Osteoblast (primary cell): ENCODE measurements at regions not wholly inside any gene's neighbourhood (a gene's known extent, or its start where the extent isn't known, plus 50 kb on each side); places are given as distances from the start of the nearest gene placed in this dataset.
"Not testable (repeated sequence)": the region's sequence is repeated elsewhere in the genome, so short reads cannot be mapped to it uniquely, and the experiment has no call there.

Source experiments
- DNase-seq: peaks from one replicate; pipeline ENCODE4 v3.0.0; 2011; ENCODE audit warnings: low spot score, mixed read lengths; ENCODE audit not compliant: insufficient read length; ENCODE audit errors: missing footprints
- H2AFZ ChIP-seq: 2 replicates; pipeline ENCODE4 v1.6.0; 2011; ENCODE audit warnings: mild to moderate bottlenecking, low read length
- H3K27ac ChIP-seq: 2 replicates; pipeline ENCODE4 v1.5.1; 2011; ENCODE audit warnings: mild to moderate bottlenecking, low read depth, low read length, moderate library complexity
- H3K27me3 ChIP-seq: 2 replicates; pipeline ENCODE4 v1.6.0; 2012; ENCODE audit warnings: mild to moderate bottlenecking, control low read depth, inconsistent platforms, low read length, moderate library complexity; ENCODE audit not compliant: insufficient read depth
- H3K36me3 ChIP-seq: 2 replicates; pipeline ENCODE4 v1.5.1; 2011; ENCODE audit warnings: mild to moderate bottlenecking, low read length, control low read depth, moderate library complexity; ENCODE audit not compliant: insufficient read depth
- H3K4me1 ChIP-seq: 2 replicates; pipeline ENCODE4 v1.5.1; 2011; ENCODE audit warnings: mild to moderate bottlenecking, low read length, control low read depth, moderate library complexity; ENCODE audit not compliant: insufficient read depth
- H3K4me2 ChIP-seq: 2 replicates; pipeline ENCODE4 v1.6.0; 2011; ENCODE audit warnings: mild to moderate bottlenecking, low read length; ENCODE audit not compliant: insufficient read depth
- H3K4me3 ChIP-seq: fragments of 200-600 bp; sonication (generic); 3 replicates; pipeline ENCODE4 v1.5.1; 2012; ENCODE audit warnings: mild to moderate bottlenecking, low read length, inconsistent platforms; ENCODE audit not compliant: insufficient read depth
- H3K79me2 ChIP-seq: 2 replicates; pipeline ENCODE4 v1.6.0; 2012; ENCODE audit warnings: mild to moderate bottlenecking, low read length, control low read depth, inconsistent platforms; ENCODE audit not compliant: insufficient read depth
- H3K9me3 ChIP-seq: 2 replicates; pipeline ENCODE4 v1.5.1; 2011; ENCODE audit warnings: low read depth, low read length, control low read depth
- H4K20me1 ChIP-seq: 2 replicates; pipeline ENCODE4 v1.6.0; 2012; ENCODE audit warnings: mild to moderate bottlenecking, low read length, control low read depth; ENCODE audit not compliant: insufficient read depth
- CTCF ChIP-seq: IDR thresholded peaks from 2 replicates; pipeline ENCODE4 v1.5.1; 2011; ENCODE audit warnings: mild to moderate bottlenecking, low read depth, low read length, moderate library complexity; ENCODE audit errors: extremely low read depth

GRCh38 chr1:47536646-47537118 is 98.8 kb downstream of the FOXD2 start:
- no peak for TF ChIP-seq CTCF
- Histone ChIP-seq H3K27me3 (peaks cover 4% of the 10 kb centered on the region), H3K27ac (no peak overlapping the region), H3K4me1 (peaks cover 11% of the 10 kb centered on the region), H3K4me3 (no peak overlapping the region), H3K9me3 (no peaks in the 10 kb centered on the region), H2AFZ (no peak overlapping the region), H3K79me2 (no peaks in the 10 kb centered on the region), H4K20me1 (no peaks in the 10 kb centered on the region), H3K4me2 (no peak overlapping the region), H3K36me3 (no peaks in the 10 kb centered on the region)
- DNase-seq: no peak

DNA sequence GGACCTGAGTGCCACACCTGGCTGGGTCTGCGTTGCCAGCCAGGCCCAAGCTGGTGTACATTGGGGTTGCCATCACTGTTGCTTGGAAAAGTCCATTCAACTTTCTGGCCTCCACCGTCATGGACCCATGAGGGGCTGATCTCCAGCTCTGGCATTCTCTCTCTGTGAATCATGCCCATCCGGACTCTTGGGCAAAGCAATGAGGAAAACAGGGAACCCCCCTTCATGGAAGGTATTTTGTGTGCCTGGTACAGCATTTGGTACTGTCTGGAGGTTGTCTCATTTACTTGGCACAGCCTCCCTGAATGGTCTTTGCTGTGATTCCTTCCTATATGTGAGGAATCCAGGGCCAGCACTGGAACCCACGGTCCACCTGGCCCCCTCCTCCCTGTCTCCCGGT is 99.4 kb downstream of the FOXD2 start:
- Histone ChIP-seq H3K27ac (no peak overlapping the region), H3K27me3 (peaks cover 4% of the 10 kb centered on the region), H3K4me1 (peaks cover 11% of the 10 kb centered on the region), H2AFZ (no peak overlapping the region), H3K79me2 (no peaks in the 10 kb centered on the region), H3K4me2 (no peak overlapping the region), H3K4me3 (no peak overlapping the region), H3K9me3 (no peaks in the 10 kb centered on the region), H3K36me3 (no peaks in the 10 kb centered on the region), H4K20me1 (no peaks in the 10 kb centered on the region)
- no peak for DNase-seq
- no peak for TF ChIP-seq CTCF

- Histone ChIP-seq H3K4me1 (peaks cover 11% of the 10 kb centered on the region), H3K36me3 (no peaks in the 10 kb centered on the region), H3K9me3 (no peaks in the 10 kb centered on the region), H3K4me3 (no peak overlapping the region), H2AFZ (no peak overlapping the region), H3K27ac (no peak overlapping the region), H4K20me1 (no peaks in the 10 kb centered on the region), H3K79me2 (no peaks in the 10 kb centered on the region), H3K27me3 (peaks cover 4% of the 10 kb centered on the region), H3K4me2 (no peak overlapping the region)
- DNase-seq: no peak
- no peak for TF ChIP-seq CTCF
These were observed 100.1 kb downstream of the FOXD2 start for GRCh38 chr1:47537966-47538365.

DNA sequence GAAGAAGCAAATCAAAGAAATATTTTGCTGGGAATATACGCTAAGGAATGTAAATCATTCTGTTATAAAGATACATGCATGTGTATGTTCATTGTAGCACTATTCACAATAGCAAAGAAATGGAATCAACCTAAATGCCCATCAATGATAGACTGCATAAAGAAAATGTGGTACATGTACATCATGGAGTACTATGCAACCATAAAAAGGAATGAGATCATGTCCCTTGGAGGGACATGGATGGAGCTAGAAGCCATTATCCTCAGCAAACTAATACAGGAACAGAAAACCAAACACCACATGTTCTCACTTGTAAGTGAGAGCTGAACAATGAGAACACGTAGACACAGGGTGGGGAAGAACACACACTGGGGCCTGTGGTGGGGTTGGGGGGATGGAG is 100.7 kb downstream of the FOXD2 start:
- H3K79me2 ChIP-seq, H2AFZ ChIP-seq, H4K20me1 ChIP-seq, DNase-seq, H3K27ac ChIP-seq, H3K9me3 ChIP-seq, H3K4me2 ChIP-seq, H3K36me3 ChIP-seq, H3K4me3 ChIP-seq, H3K27me3 ChIP-seq: not testable (repeated sequence)
- H3K4me1 ChIP-seq: peaks cover 11% of the 10 kb centered on the region

- H3K36me3 ChIP-seq, H3K4me3 ChIP-seq, H3K79me2 ChIP-seq, H3K4me1 ChIP-seq, H3K9me3 ChIP-seq, H4K20me1 ChIP-seq, H3K4me2 ChIP-seq, H3K27me3 ChIP-seq, H2AFZ ChIP-seq, H3K27ac ChIP-seq, DNase-seq: not testable (repeated sequence)
These were observed 103.9 kb downstream of the FOXD2 start for GRCh38 chr1:47541705-47542104.

GRCh38 chr1:47543089-47543488 is 105.2 kb downstream of the FOXD2 start:
- not testable (repeated sequence) for DNase-seq, H3K4me1 ChIP-seq, H3K79me2 ChIP-seq, H3K4me3 ChIP-seq, H3K4me2 ChIP-seq, H4K20me1 ChIP-seq, H3K9me3 ChIP-seq, H3K27me3 ChIP-seq, H3K36me3 ChIP-seq, H2AFZ ChIP-seq, H3K27ac ChIP-seq
